GM12878 (cell line): ENCODE measurements at regions not wholly inside any gene's neighbourhood (a gene's known extent, or its start where the extent isn't known, plus 50 kb on each side); places are given as distances from the start of the nearest gene placed in this dataset.

Experiments
- ATAC-seq: fragments of 200-7000 bp; cut with Tn5 transposase; 3 replicates; pipeline ENCODE4 v1.9.1; 2020; ENCODE audit warnings: mild to moderate bottlenecking, moderate library complexity
- BruUV-seq: library from RNA; stranded (reverse); fragments of 400-500 nt; replicated peaks from 2 replicates; lab custom pipeline; 2021; lab: Mats Ljungman, UMichigan
- CTCF ChIA-PET: fragments of 300-600 bp; sonication (Branson Sonifier 250); formaldehyde crosslinking; extraction: SDS; loops from one replicate; lab custom pipeline; 2021; ENCODE audit warnings: inconsistent platforms; lab: Yijun Ruan, JAX
- POLR2A ChIA-PET: fragments of 350-600 bp; formaldehyde crosslinking; extraction: SDS; loops from one replicate; lab custom pipeline; 2021; ENCODE audit warnings: inconsistent platforms; lab: Charles Lee
- RAD21 ChIA-PET: fragments of 300-600 bp; sonication (Branson Sonifier 250); formaldehyde crosslinking; loops from one replicate; lab custom pipeline; 2023; ENCODE audit warnings: antibody characterized with exemption; ENCODE audit not compliant: unreplicated experiment; lab: Charles Lee
- SMC1A ChIA-PET: fragments of 300-600 bp; sonication (Branson Sonifier 250); formaldehyde crosslinking; loops from one replicate; lab custom pipeline; 2023; ENCODE audit not compliant: unreplicated experiment, uncharacterized antibody; lab: Charles Lee
- DNase-seq: peaks from one replicate; pipeline ENCODE4 v3.0.0-alpha.2; 2011; ENCODE audit warnings: low read depth, low spot score
- FAIRE-seq: peaks from 3 replicates; lab custom pipeline; 2011; peaks lifted over from hg19 to GRCh38; lab: Jason Lieb, UNC
- H2AFZ ChIP-seq: 2 replicates; pipeline ENCODE4 v1.6.0; 2011; ENCODE audit warnings: low read depth, low read length, control low read depth; ENCODE audit not compliant: control insufficient read depth
- H3K27ac ChIP-seq: 2 replicates; pipeline ENCODE4 v1.5.1; 2011; ENCODE audit warnings: control low read depth; ENCODE audit not compliant: control insufficient read depth, insufficient read depth
- H3K27me3 ChIP-seq, 2 experiments: replicated peaks in 1 of 2; 2 replicates each; pipeline versions ENCODE4 v1.6.0 to v1.6.1; 2011; ENCODE audit warnings: low read length in 1 of 2; ENCODE audit not compliant: control insufficient read depth in 2 of 2, insufficient read depth in 2 of 2
- H3K36me3 ChIP-seq, 2 experiments: 2 replicates each; pipeline ENCODE4 v1.5.1; 2011; ENCODE audit warnings: low read length in 1 of 2; ENCODE audit not compliant: control insufficient read depth in 2 of 2, insufficient read depth in 2 of 2
- H3K4me1 ChIP-seq: 2 replicates; pipeline ENCODE4 v1.6.1; 2011; ENCODE audit warnings: mild to moderate bottlenecking, low read length, moderate library complexity, mixed read lengths; ENCODE audit not compliant: control insufficient read depth, insufficient read depth
- H3K4me2 ChIP-seq: 2 replicates; pipeline ENCODE4 v1.6.0; 2011; ENCODE audit warnings: control low read depth; ENCODE audit not compliant: control insufficient read depth, insufficient read depth
- H3K4me3 ChIP-seq: fragments of 200-600 bp; sonication (generic); 2 replicates; pipeline ENCODE4 v1.5.1; 2016
- H3K79me2 ChIP-seq: 2 replicates; pipeline ENCODE4 v1.6.0; 2011; ENCODE audit warnings: low read length; ENCODE audit not compliant: control insufficient read depth, insufficient read depth
- H3K9ac ChIP-seq: 2 replicates; pipeline ENCODE4 v1.8.0; 2011; ENCODE audit warnings: low read length, control low read depth, mixed read lengths; ENCODE audit not compliant: control insufficient read depth, insufficient read depth
- H3K9me3 ChIP-seq: replicated peaks from 3 replicates; pipeline ENCODE4 v1.5.1; 2011; ENCODE audit warnings: mild to moderate bottlenecking, low read length; ENCODE audit not compliant: control insufficient read depth, insufficient read depth
- H4K20me1 ChIP-seq: 2 replicates; pipeline ENCODE4 v1.6.0; 2011; ENCODE audit not compliant: control insufficient read depth, insufficient read depth
- CHD1 ChIP-seq: IDR thresholded peaks from 2 replicates; pipeline ENCODE4 v1.6.1; 2012; ENCODE audit warnings: low read depth, low read length, improper control_type of control experiment
- E2F8 ChIP-seq: fragments of 450-650 bp; IDR thresholded peaks from 2 replicates; pipeline ENCODE4 v1.6.1; 2018; ENCODE audit warnings: mild to moderate bottlenecking, low read depth, moderate library complexity; ENCODE audit not compliant: partially characterized antibody
- MEF2A ChIP-seq: IDR thresholded peaks from 2 replicates; pipeline ENCODE4 v1.6.1; 2011; ENCODE audit warnings: low read depth, mild to moderate bottlenecking, low read length, moderate library complexity; ENCODE audit not compliant: insufficient read depth
- MLLT1 ChIP-seq: fragments of 450-650 bp; IDR thresholded peaks from 2 replicates; pipeline ENCODE4 v1.6.1; 2016; ENCODE audit warnings: mild to moderate bottlenecking
- ZBTB11 ChIP-seq: fragments of 450-650 bp; formaldehyde crosslinking; IDR thresholded peaks from 2 replicates; pipeline ENCODE4 v1.5.0; 2022; ENCODE audit warnings: mild to moderate bottlenecking, missing genetic modification characterization
- ZNF207 ChIP-seq: fragments of 450-650 bp; IDR thresholded peaks from 2 replicates; pipeline ENCODE4 v1.6.1; 2014; ENCODE audit warnings: antibody characterized with exemption, mild to moderate bottlenecking, borderline replicate concordance
- ZNF622 ChIP-seq: fragments of 450-650 bp; IDR thresholded peaks from 2 replicates; pipeline ENCODE4 v1.6.1; 2017; ENCODE audit warnings: mild to moderate bottlenecking, inconsistent platforms
- WGBS: methylation state at CpG from one replicate; pipeline ENCODE4 v1.1.6; 2016; ENCODE audit warnings: low lambda C conversion rate; ENCODE audit not compliant: insufficient replicate concordance, insufficient coverage; ENCODE audit errors: missing lambda C conversion rate; 5-methylcytosine and 5-hydroxymethylcytosine counted together
- in situ Hi-C: fragments of 300-500 bp; cut with MboI; formaldehyde crosslinking; loops from 9 replicates; pipeline ENCODE4 v1.14.3; 2018; ENCODE audit warnings: mixed read lengths
- intact Hi-C: fragments of 100-400 bp; cut with micrococcal nuclease; formaldehyde crosslinking; loops from one replicate; pipeline ENCODE4 v1.14.2; 2022; ENCODE audit not compliant: unreplicated experiment

- no TSS peak for BruUV-seq
- intact Hi-C loops, result loop anchor here (1.0 kb wide), 1 partner anchor 196 kb away; no protein-coding TSS in a partner anchor
- ATAC-seq, result no peak
These were observed 281.0 kb upstream of the C11orf87 start for GRCh38 chr11:109140857-109141515.

More at GRCh38 chr11:109140857-109141515, 281.0 kb upstream of the C11orf87 start:
- ChIA-PET CTCF (no interaction called here), RAD21 (no interaction called here)
- H3K9me3 ChIP-seq, result no peaks in the 10 kb centered on the region
- no peak for DNase-seq
- no peak overlapping the region for H3K9ac ChIP-seq
- no peak for TF ChIP-seq MEF2A
- no peak for TF ChIP-seq ZNF622
- TF ChIP-seq CHD1, result no peak
- TF ChIP-seq E2F8, result no peak
- no peak for TF ChIP-seq ZNF207
- TF ChIP-seq ZBTB11 (CRISPR knock-in tag), result no peak
- no peak for TF ChIP-seq MLLT1
- TF ChIP-seq, all 136 proteins: peak for 0
- Histone ChIP-seq H4K20me1 (no peaks in the 10 kb centered on the region), H3K4me3 (no peak overlapping the region), H3K36me3 (no peaks in the 10 kb centered on the region), H3K27ac (no peak overlapping the region), H3K4me1 (no peaks in the 10 kb centered on the region), H3K27me3 (no peaks in the 10 kb centered on the region), H3K4me2 (no peak overlapping the region), H3K79me2 (no peaks in the 10 kb centered on the region), H2AFZ (no peak overlapping the region)
- SMC1A ChIA-PET, result no interaction called here
- WGBS, result 35% methylated on average over 3 of the region's 3 CpGs
- no peak for FAIRE-seq
- POLR2A ChIA-PET, result no interaction called here
- in situ Hi-C loops, result no loop called here
